ENCODE measurements at regions not wholly inside any gene's neighbourhood (a gene's known extent, or its start where the extent isn't known, plus 50 kb on each side); places are given as distances from the start of the nearest gene placed in this dataset.

DNA sequence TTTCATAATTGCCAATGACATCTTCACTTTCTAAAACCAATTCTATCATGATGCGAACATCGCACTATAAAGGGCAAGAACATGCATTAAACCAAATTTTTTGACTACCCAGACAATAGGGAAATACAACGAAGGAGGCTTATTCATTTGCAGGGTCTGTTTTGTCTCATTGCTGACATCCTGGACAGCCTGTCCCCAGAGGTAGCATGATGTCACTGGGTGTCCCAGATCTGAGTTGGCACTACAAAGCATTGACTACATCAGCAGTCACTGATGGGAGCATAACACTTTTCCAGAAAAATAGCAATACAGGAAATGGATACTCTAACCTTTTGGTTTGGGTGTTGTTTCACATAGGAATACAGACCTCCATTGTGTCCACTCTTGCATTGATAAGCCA is 180.3 kb downstream of the TMEM182 start:
- TF ChIP-seq GABPA (IDR thresholded peaks at IDR 0.05; ENCODE audit: low read depth): no peak
- no peak overlapping the region for H3K4me3 ChIP-seq (replicated peaks; ENCODE audit: insufficient read depth, low read length)
- DNase-seq (ENCODE audit: low read depth in 1 of 2, low spot score in 1 of 2): no peak
- no peak overlapping the region for H3K27ac ChIP-seq (replicated peaks)
- no peaks in the 10 kb centered on the region for H3K27me3 ChIP-seq (ENCODE audit: insufficient read depth, poor library complexity, severe bottlenecking)

DNA sequence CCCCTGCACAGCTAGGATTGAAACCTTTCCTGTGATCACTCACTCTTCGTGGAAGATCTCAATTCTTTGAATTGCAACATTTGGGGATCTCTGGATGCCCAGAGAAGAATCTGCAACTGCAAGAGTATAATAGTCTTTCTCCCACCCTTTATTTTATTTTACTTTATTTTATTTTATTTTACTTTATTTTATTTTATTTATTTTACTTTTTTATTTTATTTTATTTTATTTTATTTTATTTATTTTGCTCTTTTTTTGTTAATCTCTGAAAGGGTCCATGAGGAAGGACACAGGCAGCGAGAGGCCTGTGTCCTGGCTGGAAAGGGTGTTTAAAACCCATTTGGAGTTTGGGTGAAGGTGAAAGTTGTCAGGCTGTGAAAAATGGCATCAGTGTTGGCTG is 181.4 kb downstream of the TMEM182 start:
- TF ChIP-seq, protein P1, sequence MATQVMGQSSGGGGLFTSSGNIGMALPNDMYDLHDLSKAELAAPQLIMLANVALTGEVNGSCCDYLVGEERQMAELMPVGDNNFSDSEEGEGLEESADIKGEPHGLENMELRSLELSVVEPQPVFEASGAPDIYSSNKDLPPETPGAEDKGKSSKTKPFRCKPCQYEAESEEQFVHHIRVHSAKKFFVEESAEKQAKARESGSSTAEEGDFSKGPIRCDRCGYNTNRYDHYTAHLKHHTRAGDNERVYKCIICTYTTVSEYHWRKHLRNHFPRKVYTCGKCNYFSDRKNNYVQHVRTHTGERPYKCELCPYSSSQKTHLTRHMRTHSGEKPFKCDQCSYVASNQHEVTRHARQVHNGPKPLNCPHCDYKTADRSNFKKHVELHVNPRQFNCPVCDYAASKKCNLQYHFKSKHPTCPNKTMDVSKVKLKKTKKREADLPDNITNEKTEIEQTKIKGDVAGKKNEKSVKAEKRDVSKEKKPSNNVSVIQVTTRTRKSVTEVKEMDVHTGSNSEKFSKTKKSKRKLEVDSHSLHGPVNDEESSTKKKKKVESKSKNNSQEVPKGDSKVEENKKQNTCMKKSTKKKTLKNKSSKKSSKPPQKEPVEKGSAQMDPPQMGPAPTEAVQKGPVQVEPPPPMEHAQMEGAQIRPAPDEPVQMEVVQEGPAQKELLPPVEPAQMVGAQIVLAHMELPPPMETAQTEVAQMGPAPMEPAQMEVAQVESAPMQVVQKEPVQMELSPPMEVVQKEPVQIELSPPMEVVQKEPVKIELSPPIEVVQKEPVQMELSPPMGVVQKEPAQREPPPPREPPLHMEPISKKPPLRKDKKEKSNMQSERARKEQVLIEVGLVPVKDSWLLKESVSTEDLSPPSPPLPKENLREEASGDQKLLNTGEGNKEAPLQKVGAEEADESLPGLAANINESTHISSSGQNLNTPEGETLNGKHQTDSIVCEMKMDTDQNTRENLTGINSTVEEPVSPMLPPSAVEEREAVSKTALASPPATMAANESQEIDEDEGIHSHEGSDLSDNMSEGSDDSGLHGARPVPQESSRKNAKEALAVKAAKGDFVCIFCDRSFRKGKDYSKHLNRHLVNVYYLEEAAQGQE (IDR thresholded peaks at IDR 0.05; ENCODE audit: insufficient replicate concordance, low read depth): no peak
- TF ChIP-seq, protein P2, sequence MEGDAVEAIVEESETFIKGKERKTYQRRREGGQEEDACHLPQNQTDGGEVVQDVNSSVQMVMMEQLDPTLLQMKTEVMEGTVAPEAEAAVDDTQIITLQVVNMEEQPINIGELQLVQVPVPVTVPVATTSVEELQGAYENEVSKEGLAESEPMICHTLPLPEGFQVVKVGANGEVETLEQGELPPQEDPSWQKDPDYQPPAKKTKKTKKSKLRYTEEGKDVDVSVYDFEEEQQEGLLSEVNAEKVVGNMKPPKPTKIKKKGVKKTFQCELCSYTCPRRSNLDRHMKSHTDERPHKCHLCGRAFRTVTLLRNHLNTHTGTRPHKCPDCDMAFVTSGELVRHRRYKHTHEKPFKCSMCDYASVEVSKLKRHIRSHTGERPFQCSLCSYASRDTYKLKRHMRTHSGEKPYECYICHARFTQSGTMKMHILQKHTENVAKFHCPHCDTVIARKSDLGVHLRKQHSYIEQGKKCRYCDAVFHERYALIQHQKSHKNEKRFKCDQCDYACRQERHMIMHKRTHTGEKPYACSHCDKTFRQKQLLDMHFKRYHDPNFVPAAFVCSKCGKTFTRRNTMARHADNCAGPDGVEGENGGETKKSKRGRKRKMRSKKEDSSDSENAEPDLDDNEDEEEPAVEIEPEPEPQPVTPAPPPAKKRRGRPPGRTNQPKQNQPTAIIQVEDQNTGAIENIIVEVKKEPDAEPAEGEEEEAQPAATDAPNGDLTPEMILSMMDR (IDR thresholded peaks at IDR 0.05; ENCODE audit: insufficient read depth, low read length): no peak
- DNase-seq (ENCODE audit: low read depth in 1 of 2, low spot score in 1 of 2): no peak
- H3K27ac ChIP-seq (replicated peaks): no peak overlapping the region
- H3K27me3 ChIP-seq (ENCODE audit: insufficient read depth, poor library complexity, severe bottlenecking): no peaks in the 10 kb centered on the region
- H3K4me3 ChIP-seq (replicated peaks; ENCODE audit: insufficient read depth, low read length): no peak overlapping the region

DNA sequence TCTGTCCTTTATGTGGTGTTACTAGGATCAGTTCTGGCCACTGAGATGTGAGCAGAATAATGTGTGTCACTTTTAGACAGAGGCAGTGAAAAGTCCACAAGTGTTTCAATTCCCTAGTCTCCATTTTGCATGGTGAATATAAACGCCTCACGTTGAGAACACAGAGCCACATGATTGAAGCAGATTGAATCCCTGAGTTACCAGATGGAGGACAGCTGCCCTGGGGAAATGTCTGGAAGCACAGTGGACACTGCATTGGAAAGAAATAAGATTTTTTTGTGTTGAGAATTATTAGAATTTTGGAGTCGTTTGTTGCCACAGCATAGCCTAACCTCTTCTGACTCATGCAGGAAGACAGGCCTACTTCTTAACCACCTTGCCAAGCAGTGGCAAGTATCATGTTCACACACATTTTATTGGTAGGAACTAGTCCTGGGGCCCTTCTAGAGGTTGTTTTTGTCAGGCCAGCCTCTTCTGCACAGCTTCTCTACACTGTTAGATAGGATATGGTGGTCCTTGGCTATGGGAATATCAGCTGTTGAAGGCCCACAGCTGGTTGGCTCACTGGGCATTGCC is 188.6 kb downstream of the TMEM182 start:
- H3K4me3 ChIP-seq (replicated peaks; ENCODE audit: insufficient read depth, low read length): no peak overlapping the region
- no peak for TF ChIP-seq GABPA (IDR thresholded peaks at IDR 0.05; ENCODE audit: low read depth)
- TF ChIP-seq, protein P1 (IDR thresholded peaks at IDR 0.05; ENCODE audit: insufficient replicate concordance, low read depth): no peak
- no peak for TF ChIP-seq POLR2AphosphoS5 (IDR thresholded peaks at IDR 0.05; ENCODE audit: low read depth)
- no peak for TF ChIP-seq SPI1 (IDR thresholded peaks at IDR 0.05; ENCODE audit: borderline replicate concordance, low read depth)
- H3K27me3 ChIP-seq (ENCODE audit: insufficient read depth, poor library complexity, severe bottlenecking): no peaks in the 10 kb centered on the region
- no peak for DNase-seq (ENCODE audit: low read depth in 1 of 2, low spot score in 1 of 2)
- no peak overlapping the region for H3K27ac ChIP-seq (replicated peaks)

DNA sequence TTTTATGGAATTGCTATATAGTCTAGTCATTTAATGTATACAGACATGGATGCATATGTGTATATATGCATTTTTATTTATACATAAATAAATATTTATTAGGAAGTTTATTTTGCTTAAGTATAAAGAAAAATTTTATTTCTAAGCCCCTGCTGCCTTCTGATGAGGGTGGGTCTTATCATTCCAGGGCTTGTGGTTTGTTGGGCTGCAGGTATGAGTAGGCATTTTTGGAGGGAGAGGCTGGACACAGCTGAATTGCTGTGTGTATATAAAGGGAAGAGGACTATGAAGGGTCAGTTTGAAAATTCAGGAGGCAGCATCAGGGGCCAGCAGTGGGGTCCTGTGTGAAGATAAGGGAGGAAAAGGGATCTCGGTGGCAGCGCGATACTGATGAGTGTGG is 189.4 kb downstream of the TMEM182 start:
- H3K27ac ChIP-seq (replicated peaks): no peak overlapping the region
- no peaks in the 10 kb centered on the region for H3K27me3 ChIP-seq (ENCODE audit: insufficient read depth, poor library complexity, severe bottlenecking)
- no peak for DNase-seq (ENCODE audit: low read depth in 1 of 2, low spot score in 1 of 2)
- no peak overlapping the region for H3K4me3 ChIP-seq (replicated peaks; ENCODE audit: insufficient read depth, low read length)
- TF ChIP-seq, protein P1 (IDR thresholded peaks at IDR 0.05; ENCODE audit: insufficient replicate concordance, low read depth): no peak
- TF ChIP-seq SPI1 (IDR thresholded peaks at IDR 0.05; ENCODE audit: borderline replicate concordance, low read depth) (no peak), POLR2AphosphoS5 (IDR thresholded peaks at IDR 0.05; ENCODE audit: low read depth) (no peak)

DNA sequence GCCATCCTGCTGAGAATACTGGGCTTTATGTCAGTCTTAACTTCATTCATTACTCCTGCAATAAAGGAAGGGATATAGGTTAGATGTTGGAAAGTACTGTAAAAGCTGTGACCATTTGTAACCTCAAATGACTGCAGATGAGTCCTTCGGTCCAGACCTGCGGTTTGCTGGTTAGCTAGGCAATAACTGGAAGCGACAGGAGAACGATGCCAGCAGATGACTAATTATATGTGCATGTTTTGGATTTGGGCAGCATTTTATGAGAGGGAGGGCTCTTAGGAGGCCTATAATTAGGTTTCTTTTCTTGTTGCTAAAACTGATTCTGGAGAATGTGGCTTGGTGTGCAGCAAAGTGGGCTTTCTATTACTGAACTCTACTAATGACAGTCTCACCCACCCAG is 205.6 kb downstream of the TMEM182 start:
- TF ChIP-seq, protein P2 (IDR thresholded peaks at IDR 0.05; ENCODE audit: insufficient read depth, low read length): no peak
- no peak for TF ChIP-seq GABPA (IDR thresholded peaks at IDR 0.05; ENCODE audit: low read depth)
- no peak for TF ChIP-seq POLR2AphosphoS5 (IDR thresholded peaks at IDR 0.05; ENCODE audit: low read depth)
- TF ChIP-seq, protein P1 (IDR thresholded peaks at IDR 0.05; ENCODE audit: insufficient replicate concordance, low read depth): no peak
- no peak for TF ChIP-seq SPI1 (IDR thresholded peaks at IDR 0.05; ENCODE audit: borderline replicate concordance, low read depth)
- Histone ChIP-seq H3K27ac (replicated peaks) (no peak overlapping the region), H3K27me3 (ENCODE audit: insufficient read depth, poor library complexity, severe bottlenecking) (no peaks in the 10 kb centered on the region), H3K4me3 (replicated peaks; ENCODE audit: insufficient read depth, low read length) (no peak overlapping the region)
- DNase-seq (ENCODE audit: low read depth in 1 of 2, low spot score in 1 of 2): no peak
